HG02763 (cell line): ENCODE measurements at regions not wholly inside any gene's neighbourhood (a gene's known extent, or its start where the extent isn't known, plus 50 kb on each side); places are given as distances from the start of the nearest gene placed in this dataset.
"Not testable (repeated sequence)": the region's sequence is repeated elsewhere in the genome, so short reads cannot be mapped to it uniquely, and the experiment has no call there.

Experiments
- ATAC-seq: cut with Tn5 transposase; IDR thresholded peaks from one replicate; pipeline ENCODE4 v1.9.1; 2021; ENCODE audit warnings: mild to moderate bottlenecking, moderate library complexity; ENCODE audit not compliant: unreplicated experiment

GRCh38 chr3:177905173-177906125 lies 630.8 kb upstream of the KCNMB2 start:
- no peak for ATAC-seq

GRCh38 chr3:177906126-177906511 lies 630.1 kb upstream of the KCNMB2 start:
- ATAC-seq = no peak

GRCh38 chr3:177906578-177907229 lies 629.5 kb upstream of the KCNMB2 start:
- no peak for ATAC-seq

- ATAC-seq = not testable (repeated sequence)
Measured at GRCh38 chr3:177909530-177909929, 626.7 kb upstream of the KCNMB2 start.

GRCh38 chr3:177914224-177914623 lies 622.0 kb upstream of the KCNMB2 start:
- no peak for ATAC-seq

GRCh38 chr3:177916461-177916860 lies 619.8 kb upstream of the KCNMB2 start:
- no peak for ATAC-seq

- no peak for ATAC-seq
Measured at GRCh38 chr3:177917234-177917861, 618.9 kb upstream of the KCNMB2 start.

GRCh38 chr3:177921153-177921552 lies 615.1 kb upstream of the KCNMB2 start:
- no peak for ATAC-seq

GRCh38 chr3:177924261-177924660 lies 612.0 kb upstream of the KCNMB2 start:
- no peak for ATAC-seq

GRCh38 chr3:177928172-177928873 lies 607.9 kb upstream of the KCNMB2 start:
- ATAC-seq = peak; percentile 62

GRCh38 chr3:177929310-177929709 lies 606.9 kb upstream of the KCNMB2 start:
- ATAC-seq = no peak

GRCh38 chr3:177930771-177931170 lies 605.5 kb upstream of the KCNMB2 start:
- no peak for ATAC-seq

- no peak for ATAC-seq
Measured at GRCh38 chr3:177931346-177931745, 604.9 kb upstream of the KCNMB2 start.

- ATAC-seq = no peak
Measured at GRCh38 chr3:177932346-177932745, 603.9 kb upstream of the KCNMB2 start.

- ATAC-seq = no peak
Measured at GRCh38 chr3:177932750-177933660, 603.2 kb upstream of the KCNMB2 start.

GRCh38 chr3:177934001-177934891 lies 602.0 kb upstream of the KCNMB2 start:
- no peak for ATAC-seq

GRCh38 chr3:177935047-177935446 lies 601.2 kb upstream of the KCNMB2 start:
- no peak for ATAC-seq

- ATAC-seq = no peak
Measured at GRCh38 chr3:177936721-177937120, 599.5 kb upstream of the KCNMB2 start.

- no peak for ATAC-seq
Measured at GRCh38 chr3:177942911-177943310, 593.3 kb upstream of the KCNMB2 start.
